K562 (cell line): ENCODE measurements at regions not wholly inside any gene's neighbourhood (a gene's known extent, or its start where the extent isn't known, plus 50 kb on each side); places are given as distances from the start of the nearest gene placed in this dataset.

Experiments
- ATAC-seq: fragments of 200-7000 bp; cut with Tn5 transposase; 3 replicates; pipeline ENCODE4 v1.9.1; 2020; ENCODE audit warnings: moderate library complexity
- BruUV-seq: library from RNA; stranded (reverse); fragments of 400-500 nt; replicated peaks from 2 replicates; lab custom pipeline; 2021; lab: Mats Ljungman, UMichigan
- CTCF ChIA-PET: fragments of 300-600 bp; formaldehyde crosslinking; extraction: SDS; loops from one replicate; lab custom pipeline; 2021; ENCODE audit warnings: low intra/inter-chr PET ratio; lab: Yijun Ruan, JAX
- POLR2A ChIA-PET: fragments of 300-600, 350-650 bp; sonication (Branson Sonifier 250); formaldehyde crosslinking; extraction: SDS; loops from one replicate; lab custom pipeline; 2021; ENCODE audit warnings: antibody characterized with exemption, inconsistent platforms; lab: Yijun Ruan, JAX
- DNase-seq, 4 experiments: peaks; one replicate each; pipeline versions ENCODE4 v3.0.0 to v3.0.0-alpha.2; 2011 to 2018; ENCODE audit warnings: low spot score in 3 of 4, mixed read lengths in 3 of 4; ENCODE audit errors: extremely low read depth in 1 of 4
- FAIRE-seq: peaks from 2 replicates; lab custom pipeline; 2011; peaks lifted over from hg19 to GRCh38; lab: Jason Lieb, UNC
- H2AFZ ChIP-seq: 2 replicates; pipeline ENCODE4 v1.6.0; 2011; ENCODE audit warnings: low read depth, low read length, control low read depth, inconsistent platforms
- H3K27ac ChIP-seq: fragments of 200-600 bp; 3 replicates; pipeline ENCODE4 v1.8.0; 2011; ENCODE audit warnings: low read depth, mild to moderate bottlenecking, control low read depth, inconsistent platforms, low read length, moderate library complexity, mixed read lengths; ENCODE audit errors: extremely low read depth
- H3K27me3 ChIP-seq, 2 experiments: fragments of 300-600 bp in 1 of 2; 2 replicates in 1 of 2; 3 replicates in 1 of 2; pipeline versions ENCODE4 v1.6.0 to v1.8.0; 2011; ENCODE audit warnings: inconsistent platforms in 2 of 2, low read length in 2 of 2, mild to moderate bottlenecking in 1 of 2, mixed read lengths in 1 of 2, moderate library complexity in 1 of 2; ENCODE audit not compliant: control insufficient read depth in 2 of 2, insufficient read depth in 2 of 2
- H3K36me3 ChIP-seq: fragments of 300-600 bp; 3 replicates; pipeline ENCODE4 v1.8.0; 2011; ENCODE audit warnings: mild to moderate bottlenecking, low read length, inconsistent platforms; ENCODE audit not compliant: control insufficient read depth, insufficient read depth
- H3K4me1 ChIP-seq, 2 experiments: fragments of 200-600 bp in 1 of 2; replicated peaks in 1 of 2; 2 replicates in 1 of 2; 3 replicates in 1 of 2; pipeline versions ENCODE4 v1.5.1 to v1.8.0; 2011; ENCODE audit warnings: inconsistent platforms in 2 of 2, low read length in 2 of 2, mild to moderate bottlenecking in 1 of 2, mixed read lengths in 1 of 2, moderate library complexity in 1 of 2; ENCODE audit not compliant: control insufficient read depth in 2 of 2, insufficient read depth in 2 of 2
- H3K4me2 ChIP-seq: 2 replicates; pipeline ENCODE4 v1.6.1; 2011; ENCODE audit warnings: low read length, control low read depth, inconsistent platforms, mixed read lengths; ENCODE audit not compliant: insufficient read depth
- H3K4me3 ChIP-seq: fragments of 200-600 bp; sonication (generic), shearing (Covaris generic); 2 replicates; pipeline ENCODE4 v1.5.1; 2016; ENCODE audit warnings: control low read depth, inconsistent platforms
- H3K79me2 ChIP-seq: fragments of 200-600 bp; 3 replicates; pipeline ENCODE4 v1.8.0; 2011; ENCODE audit warnings: low read length, inconsistent platforms; ENCODE audit not compliant: control insufficient read depth, insufficient read depth
- H3K9ac ChIP-seq, 2 experiments: 2 replicates each; pipeline versions ENCODE4 v1.6.0 to v1.6.1; 2011; ENCODE audit warnings: low read depth in 2 of 2, low read length in 2 of 2, control low read depth in 1 of 2, inconsistent platforms in 1 of 2, mild to moderate bottlenecking in 1 of 2, mixed read lengths in 1 of 2; ENCODE audit not compliant: insufficient read depth in 1 of 2
- H3K9me1 ChIP-seq: one replicate; pipeline ENCODE4 v1.6.0; 2011; ENCODE audit warnings: inconsistent platforms, mild to moderate bottlenecking, low read length, moderate library complexity; ENCODE audit not compliant: control insufficient read depth, insufficient read depth
- H3K9me3 ChIP-seq: replicated peaks from 2 replicates; pipeline ENCODE4 v1.5.1; 2011; ENCODE audit warnings: low read depth, low read length, inconsistent platforms; ENCODE audit not compliant: control insufficient read depth, insufficient read depth
- H4K20me1 ChIP-seq: replicated peaks from 2 replicates; pipeline ENCODE4 v1.6.1; 2011; ENCODE audit warnings: low read length, inconsistent platforms, mixed read lengths; ENCODE audit not compliant: control insufficient read depth, insufficient read depth
- ELF4 ChIP-seq: fragments of 450-650 bp; formaldehyde crosslinking; IDR thresholded peaks from 2 replicates; pipeline ENCODE4 v1.4.0; 2022; ENCODE audit warnings: missing genetic modification characterization
- ZBTB11 ChIP-seq, 3 experiments: fragments of 200-800 bp in 1 of 3; fragments of 250-450 bp in 1 of 3; fragments of 450-650 bp in 1 of 3; sonication (Bioruptor Pico) in 1 of 3; sonication (Bioruptor generic) in 1 of 3; formaldehyde crosslinking in 1 of 3; IDR thresholded peaks; 2 replicates each; pipeline versions ENCODE4 v1.6.1 to v1.8.0; 2016 to 2022; ENCODE audit warnings: mild to moderate bottlenecking in 2 of 3, missing genetic modification characterization in 2 of 3, missing compliant biosample characterization in 1 of 3, moderate library complexity in 1 of 3
- WGBS: fragments of 100-300 bp; shearing (Covaris generic); methylation state at CpG from one replicate; pipeline ENCODE4 v1.1.6; 2016; ENCODE audit warnings: low coverage, mixed read lengths; ENCODE audit not compliant: insufficient coverage; ENCODE audit errors: missing lambda C conversion rate; 5-methylcytosine and 5-hydroxymethylcytosine counted together
- in situ Hi-C: fragments of 300-500 bp; cut with MboI; formaldehyde crosslinking; loops from 4 replicates; pipeline ENCODE4 v1.15.0; 2018; ENCODE audit warnings: inconsistent platforms, mixed read lengths
- intact Hi-C: fragments of 100-400 bp; cut with micrococcal nuclease; formaldehyde crosslinking; loops from 2 replicates; pipeline ENCODE4 v1.14.2; 2022

GRCh38 chr20:48129345-48129942 lies 344.2 kb upstream of the SULF2 start:
- no peaks in the 10 kb centered on the region for H3K9me1 ChIP-seq
- ChIA-PET CTCF (no interaction called here), POLR2A (no interaction called here)
- no peaks in the 10 kb centered on the region for H3K9me3 ChIP-seq
- ATAC-seq (no peak), DNase-seq (no peak), FAIRE-seq (no peak)
- H4K20me1 ChIP-seq: no peaks in the 10 kb centered on the region
- no peak overlapping the region for H3K4me2 ChIP-seq
- no peak overlapping the region for H2AFZ ChIP-seq
- BruUV-seq: no TSS peak
- peaks cover 0 to 16% of the 10 kb centered on the region in 2 experiments; a peak in 2 of 5 replicates for H3K27me3 ChIP-seq
- H3K36me3 ChIP-seq: no peaks in the 10 kb centered on the region
- WGBS: 5% methylated on average over 5 of the region's 5 CpGs
- no peaks in the 10 kb centered on the region for H3K79me2 ChIP-seq
- in situ Hi-C loops: no loop called here
- H3K4me1 ChIP-seq: no peaks in the 10 kb centered on the region; a peak in 1 of 5 replicates
- intact Hi-C loops: no loop called here
- H3K4me3 ChIP-seq: no peak overlapping the region
- no peak overlapping the region for H3K9ac ChIP-seq
- TF ChIP-seq ZBTB11 (CRISPR knock-in tag; IDR thresholded peaks at IDR 0.05): peak in 1 of 3 experiments; percentile 3; a peak in 1 of 6 replicates
- TF ChIP-seq ELF4 (CRISPR knock-in tag): no peak
- no peak overlapping the region for H3K27ac ChIP-seq
